Loucy (cell line): ENCODE measurements at regions not wholly inside any gene's neighbourhood (a gene's known extent, or its start where the extent isn't known, plus 50 kb on each side); places are given as distances from the start of the nearest gene placed in this dataset.

Experiments
- CTCF ChIP-seq: fragments of 200-600 bp; sonication (generic); conservative IDR thresholded peaks from 2 replicates; pipeline ENCODE4 v1.5.1; 2014; ENCODE audit warnings: mild to moderate bottlenecking, antibody characterized with exemption, low read length
- EZH2phosphoT487 ChIP-seq: fragments of 200-600 bp; IDR thresholded peaks from 2 replicates; pipeline ENCODE4 v1.6.1; 2018; ENCODE audit warnings: antibody characterized with exemption, mild to moderate bottlenecking, moderate library complexity, borderline replicate concordance

GRCh38 chr2:108082978-108083377, 96.7 kb downstream of the SLC5A7 start:
- TF ChIP-seq CTCF, result no peak
- TF ChIP-seq EZH2phosphoT487, result no peak
